IMR-90 (cell line): ENCODE measurements at regions not wholly inside any gene's neighbourhood (a gene's known extent, or its start where the extent isn't known, plus 50 kb on each side); places are given as distances from the start of the nearest gene placed in this dataset.

Experiments
- ATAC-seq: fragments of 200-7000 bp; cut with Tn5 transposase; 2 replicates; pipeline ENCODE4 v1.9.1; 2020; ENCODE audit warnings: low read depth, mild to moderate bottlenecking, moderate library complexity
- BruUV-seq: library from RNA; stranded (reverse); fragments of 400-500 nt; replicated peaks from 2 replicates; lab custom pipeline; 2021; lab: Mats Ljungman, UMichigan
- CTCF ChIA-PET: fragments of 300-600 bp; formaldehyde crosslinking; extraction: SDS; loops from one replicate; lab custom pipeline; 2021; ENCODE audit warnings: antibody characterized with exemption; lab: Yijun Ruan, JAX
- POLR2A ChIA-PET: fragments of 300-600 bp; sonication (Branson Sonifier 250); formaldehyde crosslinking; loops from one replicate; lab custom pipeline; 2022; ENCODE audit warnings: antibody characterized with exemption; ENCODE audit not compliant: unreplicated experiment; lab: Charles Lee
- DNase-seq: peaks from one replicate; pipeline ENCODE4 v3.0.0; 2013
- H2AFZ ChIP-seq: replicated peaks from 2 replicates; pipeline ENCODE3; 2013; ENCODE audit warnings: low read length, mild to moderate bottlenecking; ENCODE audit not compliant: poor library complexity
- H2AK5ac ChIP-seq: 2 replicates; pipeline ENCODE4 v1.6.1; 2013; ENCODE audit warnings: low read depth, low read length, inconsistent platforms
- H2AK9ac ChIP-seq: replicated peaks from 2 replicates; pipeline ENCODE3; 2013; ENCODE audit warnings: mild to moderate bottlenecking, low read depth, low read length, moderate library complexity; ENCODE audit not compliant: poor library complexity
- H2BK120ac ChIP-seq: 2 replicates; pipeline ENCODE4 v1.6.1; 2013; ENCODE audit warnings: low read depth, low read length, inconsistent platforms
- H2BK15ac ChIP-seq: 3 replicates; pipeline ENCODE4 v1.6.1; 2013; ENCODE audit warnings: low read depth, low read length, inconsistent platforms
- H2BK20ac ChIP-seq: 2 replicates; pipeline ENCODE4 v1.6.1; 2013; ENCODE audit warnings: low read depth, mild to moderate bottlenecking, inconsistent platforms, low read length, moderate library complexity
- H2BK5ac ChIP-seq: 2 replicates; pipeline ENCODE4 v1.6.1; 2013; ENCODE audit warnings: mild to moderate bottlenecking, low read depth, low read length, inconsistent platforms; ENCODE audit not compliant: poor library complexity, severe bottlenecking
- H3K14ac ChIP-seq: replicated peaks from 2 replicates; pipeline ENCODE4 v1.6.1; 2013; ENCODE audit warnings: low read depth, low read length, inconsistent platforms
- H3K18ac ChIP-seq: 2 replicates; pipeline ENCODE4 v1.6.1; 2013; ENCODE audit warnings: low read depth, low read length, control low read depth
- H3K23ac ChIP-seq: 2 replicates; pipeline ENCODE4 v1.6.1; 2013; ENCODE audit warnings: low read depth, low read length, inconsistent platforms
- H3K27ac ChIP-seq: 2 replicates; pipeline ENCODE4 v1.5.1; 2013; ENCODE audit warnings: mild to moderate bottlenecking, control low read depth, low read length; ENCODE audit not compliant: insufficient read depth
- H3K27me3 ChIP-seq: 2 replicates; pipeline ENCODE4 v1.6.1; 2013; ENCODE audit warnings: low read length; ENCODE audit not compliant: control insufficient read depth, insufficient read depth
- H3K36me3 ChIP-seq: 2 replicates; pipeline ENCODE4 v1.6.1; 2013; ENCODE audit warnings: low read length, mixed read lengths; ENCODE audit not compliant: control insufficient read depth, insufficient read depth
- H3K4ac ChIP-seq: 2 replicates; pipeline ENCODE4 v1.6.1; 2013; ENCODE audit warnings: low read depth, low read length, inconsistent platforms
- H3K4me1 ChIP-seq: 2 replicates; pipeline ENCODE4 v1.6.1; 2013; ENCODE audit warnings: low read length, mixed read lengths; ENCODE audit not compliant: control insufficient read depth, insufficient read depth
- H3K4me2 ChIP-seq: 2 replicates; pipeline ENCODE4 v1.6.1; 2013; ENCODE audit warnings: low read depth, mild to moderate bottlenecking, control low read depth, low read length, moderate library complexity
- H3K4me3 ChIP-seq: 2 replicates; pipeline ENCODE4 v1.5.1; 2013; ENCODE audit warnings: low read depth, mild to moderate bottlenecking, control low read depth, low read length, moderate library complexity; ENCODE audit not compliant: insufficient read depth
- H3K56ac ChIP-seq: 2 replicates; pipeline ENCODE4 v1.6.1; 2013; ENCODE audit warnings: low read length, inconsistent platforms; ENCODE audit not compliant: insufficient read depth; ENCODE audit errors: extremely low read depth
- H3K79me1 ChIP-seq, 2 experiments: 2 replicates each; pipeline ENCODE4 v1.6.1; 2013; ENCODE audit warnings: low read length in 2 of 2, inconsistent platforms in 1 of 2, low read depth in 1 of 2
- H3K9ac ChIP-seq: 2 replicates; pipeline ENCODE4 v1.6.1; 2013; ENCODE audit warnings: low read depth, low read length, control low read depth
- H3K9me1 ChIP-seq: 2 replicates; pipeline ENCODE4 v1.6.1; 2013; ENCODE audit warnings: low read length, inconsistent platforms; ENCODE audit not compliant: insufficient read depth
- H3K9me3 ChIP-seq: 2 replicates; pipeline ENCODE4 v1.6.1; 2013; ENCODE audit warnings: low read length; ENCODE audit not compliant: control insufficient read depth, insufficient read depth
- H4K20me1 ChIP-seq: 2 replicates; pipeline ENCODE4 v1.6.1; 2013; ENCODE audit warnings: low read length, inconsistent platforms; ENCODE audit not compliant: insufficient read depth
- H4K5ac ChIP-seq: 2 replicates; pipeline ENCODE4 v1.6.1; 2013; ENCODE audit warnings: mild to moderate bottlenecking, low read depth, low read length, control low read depth
- H4K8ac ChIP-seq, 2 experiments: 2 replicates each; pipeline ENCODE4 v1.6.1; 2013; ENCODE audit warnings: low read depth in 2 of 2, low read length in 2 of 2, control low read depth in 1 of 2, inconsistent platforms in 1 of 2
- H4K91ac ChIP-seq: 2 replicates; pipeline ENCODE4 v1.6.1; 2013; ENCODE audit warnings: low read depth, low read length, inconsistent platforms; ENCODE audit not compliant: insufficient read depth
- BHLHE40 ChIP-seq: fragments of 150-350 bp; IDR thresholded peaks from 2 replicates; pipeline ENCODE4 v1.6.1; 2016; ENCODE audit warnings: mild to moderate bottlenecking, low read depth, low read length
- FOS ChIP-seq: fragments of 150-350 bp; IDR thresholded peaks from 2 replicates; pipeline ENCODE4 v1.6.1; 2016; ENCODE audit warnings: low read depth, low read length
- MAFK ChIP-seq: IDR thresholded peaks from 2 replicates; pipeline ENCODE4 v1.6.1; 2012; ENCODE audit warnings: low read depth, low read length, improper control_type of control experiment
- RAD21 ChIP-seq: IDR thresholded peaks from 2 replicates; pipeline ENCODE4 v1.6.1; 2012; ENCODE audit warnings: low read length, improper control_type of control experiment
- SMC3 ChIP-seq: fragments of 150-350 bp; IDR thresholded peaks from 2 replicates; pipeline ENCODE4 v1.6.1; 2016; ENCODE audit warnings: low read depth, mild to moderate bottlenecking, antibody characterized with exemption, low read length, moderate library complexity
- WGBS, 2 experiments: methylation state at CpG; one replicate each; pipeline versions ENCODE4 v1.1.5 to v1.1.7; 2013; ENCODE audit warnings: missing lambda C conversion rate in 2 of 2; ENCODE audit not compliant: insufficient read length in 1 of 2; ENCODE audit errors: extremely low coverage in 2 of 2; 5-methylcytosine and 5-hydroxymethylcytosine counted together
- dilution Hi-C: fragments of 300-500 bp; cut with HindIII; formaldehyde crosslinking; loops from one replicate; pipeline ENCODE4 v1.14.3; 2018; ENCODE audit warnings: low sequenced_read_pairs; ENCODE audit not compliant: unreplicated experiment
- in situ Hi-C: fragments of 300-500 bp; cut with MboI; formaldehyde crosslinking; loops from 3 replicates; pipeline ENCODE4 v1.14.3; 2019; ENCODE audit warnings: low sequenced_read_pairs, inconsistent platforms, mixed read lengths
- intact Hi-C: fragments of 100-400 bp; cut with micrococcal nuclease; formaldehyde crosslinking; loops from 2 replicates; pipeline ENCODE4 v1.10.0; 2022

- ChIA-PET CTCF (no interaction called here), POLR2A (no interaction called here)
- no peak overlapping the region for H3K14ac ChIP-seq
Observed at GRCh38 chr3:159517105-159517504, 471.5 kb upstream of the IL12A start.

More at GRCh38 chr3:159517105-159517504, 471.5 kb upstream of the IL12A start:
- Histone ChIP-seq H2AK5ac (no peak overlapping the region), H3K4me3 (no peak overlapping the region), H4K20me1 (no peaks in the 10 kb centered on the region), H2AFZ (no peak overlapping the region), H2BK15ac (no peak overlapping the region), H3K79me1 (no peaks in the 10 kb centered on the region), H2AK9ac (no peak overlapping the region), H3K4me2 (no peak overlapping the region), H3K27me3 (no peaks in the 10 kb centered on the region), H2BK20ac (no peak overlapping the region), H3K56ac (no peak overlapping the region), H2BK120ac (no peak overlapping the region), H3K4ac (no peak overlapping the region), H3K9ac (no peak overlapping the region), H4K91ac (no peak overlapping the region), H3K9me3 (no peaks in the 10 kb centered on the region), H4K8ac (no peak overlapping the region), H3K4me1 (no peaks in the 10 kb centered on the region), H3K36me3 (no peaks in the 10 kb centered on the region), H3K23ac (no peak overlapping the region), H2BK5ac (no peak overlapping the region), H3K18ac (no peak overlapping the region), H3K9me1 (no peaks in the 10 kb centered on the region), H3K27ac (no peak overlapping the region), H4K5ac (no peak overlapping the region)
- no peak for TF ChIP-seq BHLHE40
- TF ChIP-seq RAD21 = no peak
- no peak for TF ChIP-seq FOS
- peak; percentile 93 for TF ChIP-seq MAFK
- TF ChIP-seq SMC3 = no peak
- no TSS peak for BruUV-seq
- in situ Hi-C loops (no loop called here), intact Hi-C loops (no loop called here), dilution Hi-C loops (no loop called here)
- DNase-seq = no peak
- ATAC-seq = no peak
- no CpG with 5 or more reads among the region's 1 CpG for WGBS, 2 experiments
